Liver (tissue), 3 donors: ENCODE measurements at regions not wholly inside any gene's neighbourhood (a gene's known extent, or its start where the extent isn't known, plus 50 kb on each side); places are given as distances from the start of the nearest gene placed in this dataset.

Source experiments
- EGR1 ChIP-seq, 2 donors: IDR thresholded peaks; 2 replicates each; pipeline ENCODE4 v1.6.1; 2016 to 2018; ENCODE audit warnings: antibody characterized with exemption in 2 of 2, low read depth in 2 of 2
- FOXA1 ChIP-seq: IDR thresholded peaks from 2 replicates; pipeline ENCODE4 v1.6.1; 2016; ENCODE audit warnings: antibody characterized with exemption
- GABPA ChIP-seq, 2 donors: IDR thresholded peaks in 1 of 2; conservative IDR thresholded peaks in 1 of 2; 2 replicates each; pipeline ENCODE4 v1.6.1; 2016; ENCODE audit warnings: antibody characterized with exemption in 2 of 2, mild to moderate bottlenecking in 1 of 2, moderate library complexity in 1 of 2
- HNF4A ChIP-seq, 2 donors: conservative IDR thresholded peaks; 2 replicates each; pipeline ENCODE4 v1.6.1; 2016; ENCODE audit warnings: antibody characterized with exemption in 2 of 2, mild to moderate bottlenecking in 2 of 2
- HNF4G ChIP-seq: IDR thresholded peaks from 2 replicates; pipeline ENCODE4 v1.6.1; 2016; ENCODE audit warnings: antibody characterized with exemption
- RAD21 ChIP-seq, 2 donors: IDR thresholded peaks; 2 replicates each; pipeline ENCODE4 v1.6.1; 2016; ENCODE audit warnings: antibody characterized with exemption in 2 of 2, mild to moderate bottlenecking in 2 of 2
- RXRA ChIP-seq, 2 donors: IDR thresholded peaks; 2 replicates each; pipeline ENCODE4 v1.6.1; 2017 to 2018; ENCODE audit warnings: antibody characterized with exemption in 2 of 2, mild to moderate bottlenecking in 1 of 2
- TAF1 ChIP-seq: conservative IDR thresholded peaks from 2 replicates; pipeline ENCODE4 v1.6.1; 2016; ENCODE audit warnings: antibody characterized with exemption, mild to moderate bottlenecking
- YY1 ChIP-seq: IDR thresholded peaks from 2 replicates; pipeline ENCODE4 v1.6.1; 2016; ENCODE audit warnings: antibody characterized with exemption, mild to moderate bottlenecking
- TF ChIP-seq, protein P1 (sequence below): fragments of 150-350 bp; IDR thresholded peaks from 2 replicates; pipeline ENCODE4 v1.5.1; 2017; ENCODE audit warnings: improper control_type of control experiment, low read depth, low read length; ENCODE audit not compliant: missing input control
- TF ChIP-seq, protein P2 (sequence below): IDR thresholded peaks from 2 replicates; pipeline ENCODE4 v1.6.1; 2016; ENCODE audit warnings: antibody characterized with exemption
- TF ChIP-seq, protein P3 (sequence below): IDR thresholded peaks from 2 replicates; pipeline ENCODE4 v1.6.1; 2016; ENCODE audit warnings: antibody characterized with exemption, mild to moderate bottlenecking
- TF ChIP-seq, protein P4 (sequence below): IDR thresholded peaks from 2 replicates; pipeline ENCODE4 v1.6.1; 2016; ENCODE audit warnings: antibody characterized with exemption
- TF ChIP-seq, protein P5 (sequence below): IDR thresholded peaks from 2 replicates; pipeline ENCODE4 v1.6.1; 2016; ENCODE audit warnings: antibody characterized with exemption
- donor health status: healthy.
- donor health status: healthy.

DNA sequence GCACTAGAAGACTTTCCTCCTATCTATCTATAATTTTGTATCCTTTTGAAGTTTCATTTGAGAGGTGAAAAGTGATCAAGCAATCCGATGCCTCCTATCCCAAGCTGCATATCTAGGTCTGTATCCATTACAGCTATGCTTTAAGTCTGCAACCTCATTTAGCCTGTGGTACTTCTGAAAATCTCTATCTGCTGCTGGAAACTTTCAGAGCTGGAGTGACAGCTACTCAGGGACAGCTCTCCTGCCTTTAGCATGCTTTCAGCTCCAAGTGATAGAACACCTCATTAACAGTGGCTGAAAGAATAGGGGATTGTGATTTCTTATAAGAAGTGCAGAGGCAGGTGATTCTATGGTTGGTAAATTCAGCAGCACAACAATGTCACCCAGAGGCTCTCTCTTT, 1153.5 kb downstream of the AACS start:
- TF ChIP-seq, protein P1, sequence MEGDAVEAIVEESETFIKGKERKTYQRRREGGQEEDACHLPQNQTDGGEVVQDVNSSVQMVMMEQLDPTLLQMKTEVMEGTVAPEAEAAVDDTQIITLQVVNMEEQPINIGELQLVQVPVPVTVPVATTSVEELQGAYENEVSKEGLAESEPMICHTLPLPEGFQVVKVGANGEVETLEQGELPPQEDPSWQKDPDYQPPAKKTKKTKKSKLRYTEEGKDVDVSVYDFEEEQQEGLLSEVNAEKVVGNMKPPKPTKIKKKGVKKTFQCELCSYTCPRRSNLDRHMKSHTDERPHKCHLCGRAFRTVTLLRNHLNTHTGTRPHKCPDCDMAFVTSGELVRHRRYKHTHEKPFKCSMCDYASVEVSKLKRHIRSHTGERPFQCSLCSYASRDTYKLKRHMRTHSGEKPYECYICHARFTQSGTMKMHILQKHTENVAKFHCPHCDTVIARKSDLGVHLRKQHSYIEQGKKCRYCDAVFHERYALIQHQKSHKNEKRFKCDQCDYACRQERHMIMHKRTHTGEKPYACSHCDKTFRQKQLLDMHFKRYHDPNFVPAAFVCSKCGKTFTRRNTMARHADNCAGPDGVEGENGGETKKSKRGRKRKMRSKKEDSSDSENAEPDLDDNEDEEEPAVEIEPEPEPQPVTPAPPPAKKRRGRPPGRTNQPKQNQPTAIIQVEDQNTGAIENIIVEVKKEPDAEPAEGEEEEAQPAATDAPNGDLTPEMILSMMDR = no peak
- no peak for TF ChIP-seq TAF1
- TF ChIP-seq, protein P2, sequence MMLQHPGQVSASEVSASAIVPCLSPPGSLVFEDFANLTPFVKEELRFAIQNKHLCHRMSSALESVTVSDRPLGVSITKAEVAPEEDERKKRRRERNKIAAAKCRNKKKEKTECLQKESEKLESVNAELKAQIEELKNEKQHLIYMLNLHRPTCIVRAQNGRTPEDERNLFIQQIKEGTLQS = no peak
- TF ChIP-seq YY1 = no peak
- TF ChIP-seq HNF4A (conservative IDR thresholded peaks at IDR 0.05) = no peak
- no peak for TF ChIP-seq FOXA1
- no peak for TF ChIP-seq GABPA (IDR thresholded peaks at IDR 0.05 in 1 of 2, conservative IDR thresholded peaks at IDR 0.05 in 1 of 2)
- TF ChIP-seq, protein P3, sequence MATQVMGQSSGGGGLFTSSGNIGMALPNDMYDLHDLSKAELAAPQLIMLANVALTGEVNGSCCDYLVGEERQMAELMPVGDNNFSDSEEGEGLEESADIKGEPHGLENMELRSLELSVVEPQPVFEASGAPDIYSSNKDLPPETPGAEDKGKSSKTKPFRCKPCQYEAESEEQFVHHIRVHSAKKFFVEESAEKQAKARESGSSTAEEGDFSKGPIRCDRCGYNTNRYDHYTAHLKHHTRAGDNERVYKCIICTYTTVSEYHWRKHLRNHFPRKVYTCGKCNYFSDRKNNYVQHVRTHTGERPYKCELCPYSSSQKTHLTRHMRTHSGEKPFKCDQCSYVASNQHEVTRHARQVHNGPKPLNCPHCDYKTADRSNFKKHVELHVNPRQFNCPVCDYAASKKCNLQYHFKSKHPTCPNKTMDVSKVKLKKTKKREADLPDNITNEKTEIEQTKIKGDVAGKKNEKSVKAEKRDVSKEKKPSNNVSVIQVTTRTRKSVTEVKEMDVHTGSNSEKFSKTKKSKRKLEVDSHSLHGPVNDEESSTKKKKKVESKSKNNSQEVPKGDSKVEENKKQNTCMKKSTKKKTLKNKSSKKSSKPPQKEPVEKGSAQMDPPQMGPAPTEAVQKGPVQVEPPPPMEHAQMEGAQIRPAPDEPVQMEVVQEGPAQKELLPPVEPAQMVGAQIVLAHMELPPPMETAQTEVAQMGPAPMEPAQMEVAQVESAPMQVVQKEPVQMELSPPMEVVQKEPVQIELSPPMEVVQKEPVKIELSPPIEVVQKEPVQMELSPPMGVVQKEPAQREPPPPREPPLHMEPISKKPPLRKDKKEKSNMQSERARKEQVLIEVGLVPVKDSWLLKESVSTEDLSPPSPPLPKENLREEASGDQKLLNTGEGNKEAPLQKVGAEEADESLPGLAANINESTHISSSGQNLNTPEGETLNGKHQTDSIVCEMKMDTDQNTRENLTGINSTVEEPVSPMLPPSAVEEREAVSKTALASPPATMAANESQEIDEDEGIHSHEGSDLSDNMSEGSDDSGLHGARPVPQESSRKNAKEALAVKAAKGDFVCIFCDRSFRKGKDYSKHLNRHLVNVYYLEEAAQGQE = no peak
- no peak for TF ChIP-seq HNF4G
- no peak for TF ChIP-seq RXRA (IDR thresholded peaks at IDR 0.05)
- no peak for TF ChIP-seq EGR1 (IDR thresholded peaks at IDR 0.05; ENCODE audit: low read depth in 2 of 2)
- TF ChIP-seq, protein P4, sequence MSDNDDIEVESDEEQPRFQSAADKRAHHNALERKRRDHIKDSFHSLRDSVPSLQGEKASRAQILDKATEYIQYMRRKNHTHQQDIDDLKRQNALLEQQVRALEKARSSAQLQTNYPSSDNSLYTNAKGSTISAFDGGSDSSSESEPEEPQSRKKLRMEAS = no peak
- TF ChIP-seq, protein P5, sequence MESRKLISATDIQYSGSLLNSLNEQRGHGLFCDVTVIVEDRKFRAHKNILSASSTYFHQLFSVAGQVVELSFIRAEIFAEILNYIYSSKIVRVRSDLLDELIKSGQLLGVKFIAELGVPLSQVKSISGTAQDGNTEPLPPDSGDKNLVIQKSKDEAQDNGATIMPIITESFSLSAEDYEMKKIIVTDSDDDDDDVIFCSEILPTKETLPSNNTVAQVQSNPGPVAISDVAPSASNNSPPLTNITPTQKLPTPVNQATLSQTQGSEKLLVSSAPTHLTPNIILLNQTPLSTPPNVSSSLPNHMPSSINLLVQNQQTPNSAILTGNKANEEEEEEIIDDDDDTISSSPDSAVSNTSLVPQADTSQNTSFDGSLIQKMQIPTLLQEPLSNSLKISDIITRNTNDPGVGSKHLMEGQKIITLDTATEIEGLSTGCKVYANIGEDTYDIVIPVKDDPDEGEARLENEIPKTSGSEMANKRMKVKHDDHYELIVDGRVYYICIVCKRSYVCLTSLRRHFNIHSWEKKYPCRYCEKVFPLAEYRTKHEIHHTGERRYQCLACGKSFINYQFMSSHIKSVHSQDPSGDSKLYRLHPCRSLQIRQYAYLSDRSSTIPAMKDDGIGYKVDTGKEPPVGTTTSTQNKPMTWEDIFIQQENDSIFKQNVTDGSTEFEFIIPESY = no peak
- no peak for TF ChIP-seq RAD21 (IDR thresholded peaks at IDR 0.05)
